Sciatic nerve (tissue), 2 donors: ENCODE measurements at regions not wholly inside any gene's neighbourhood (a gene's known extent, or its start where the extent isn't known, plus 50 kb on each side); places are given as distances from the start of the nearest gene placed in this dataset.

Experiments used
- ATAC-seq: fragments of 200-7000 bp; cut with Tn5 transposase; one replicate; pipeline ENCODE4 v1.9.1; 2020; ENCODE audit warnings: mild to moderate bottlenecking, moderate library complexity
- DNase-seq: peaks from one replicate; pipeline ENCODE4 v3.0.0-alpha.2; 2020; ENCODE audit warnings: low spot score
- intact Hi-C: fragments of 100-400 bp; cut with DNase I; formaldehyde crosslinking; loops from one replicate; pipeline ENCODE4 v1.14.2; 2022
- donor health status: DM: no; HTN: no; CAD: no.
- donor health status: DM: no; HTN: no; CAD: no.

GRCh38 chr17:14986127-14986526 is 279.0 kb downstream of the PMP22 start:
- no peak for DNase-seq
- intact Hi-C loops = no loop called here
- ATAC-seq = no peak

- no peak for DNase-seq
- intact Hi-C loops = no loop called here
- no peak for ATAC-seq
These were observed 292.3 kb downstream of the PMP22 start for GRCh38 chr17:14972844-14973243.

DNA sequence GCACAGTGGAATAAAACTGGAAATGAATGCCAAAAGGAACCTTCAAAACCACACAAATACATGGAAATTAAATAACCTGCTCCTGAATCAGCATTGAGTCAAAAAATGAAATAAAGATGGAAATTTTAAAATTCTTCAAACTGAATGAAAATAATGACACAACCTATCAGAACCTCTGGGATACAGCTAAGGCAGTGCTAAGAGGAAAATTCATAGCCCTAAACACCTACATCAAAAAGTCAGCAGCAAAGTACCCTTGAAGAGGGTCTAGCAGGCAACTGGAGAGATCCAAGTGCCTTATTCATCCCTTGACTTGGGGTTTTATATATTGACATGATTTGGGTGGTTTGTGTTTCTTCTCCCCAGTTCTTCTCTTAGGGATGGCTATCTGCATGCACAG is 294.1 kb downstream of the PMP22 start:
- ATAC-seq (no peak), DNase-seq (no peak)
- intact Hi-C loops = no loop called here

DNA sequence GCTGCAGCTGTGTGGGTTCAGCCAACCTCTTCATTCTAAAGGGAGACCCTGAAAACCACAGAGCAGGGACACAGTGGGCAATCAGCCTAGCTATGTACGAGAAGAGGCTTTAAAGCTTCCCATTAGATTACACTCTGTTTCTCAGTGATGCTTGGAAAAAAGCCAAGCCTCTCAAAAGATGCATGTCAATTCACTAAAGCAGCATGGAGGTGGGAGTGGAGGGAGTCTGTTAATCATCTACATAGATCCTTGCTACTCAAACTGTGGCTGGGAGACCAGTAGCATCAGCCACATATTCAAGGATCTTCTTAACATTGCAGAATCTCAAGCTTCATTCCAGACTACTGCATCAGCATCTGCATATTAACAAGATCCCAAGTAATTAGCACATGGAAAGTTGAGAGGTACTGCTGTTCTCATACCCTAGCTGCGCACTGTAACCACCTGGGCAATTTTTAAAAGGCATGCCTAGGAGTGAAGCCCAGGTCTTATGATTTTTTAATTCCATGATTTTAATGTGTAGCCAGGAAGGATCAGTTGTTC is 305.9 kb downstream of the PMP22 start:
- ATAC-seq = no peak

GRCh38 chr17:14953405-14953804 is 311.7 kb downstream of the PMP22 start:
- DNase-seq = no peak
- intact Hi-C loops = no loop called here
- ATAC-seq = no peak

More for the DNA sequence above, 305.9 kb downstream of the PMP22 start:
- intact Hi-C loops = no loop called here
- DNase-seq = no peak

- intact Hi-C loops = no loop called here
- no peak for DNase-seq
- ATAC-seq = no peak
These were observed 314.4 kb downstream of the PMP22 start for GRCh38 chr17:14950686-14951085.

- intact Hi-C loops = no loop called here
- no peak for DNase-seq
- no peak for ATAC-seq
These were observed 314.9 kb downstream of the PMP22 start for GRCh38 chr17:14950216-14950615.

- no peak for ATAC-seq
- DNase-seq = no peak
- intact Hi-C loops = no loop called here
These were observed 317.5 kb downstream of the PMP22 start for GRCh38 chr17:14947671-14948070.

GRCh38 chr17:14946481-14946880 is 318.6 kb downstream of the PMP22 start:
- intact Hi-C loops = no loop called here
- ATAC-seq (no peak), DNase-seq (no peak)

DNA sequence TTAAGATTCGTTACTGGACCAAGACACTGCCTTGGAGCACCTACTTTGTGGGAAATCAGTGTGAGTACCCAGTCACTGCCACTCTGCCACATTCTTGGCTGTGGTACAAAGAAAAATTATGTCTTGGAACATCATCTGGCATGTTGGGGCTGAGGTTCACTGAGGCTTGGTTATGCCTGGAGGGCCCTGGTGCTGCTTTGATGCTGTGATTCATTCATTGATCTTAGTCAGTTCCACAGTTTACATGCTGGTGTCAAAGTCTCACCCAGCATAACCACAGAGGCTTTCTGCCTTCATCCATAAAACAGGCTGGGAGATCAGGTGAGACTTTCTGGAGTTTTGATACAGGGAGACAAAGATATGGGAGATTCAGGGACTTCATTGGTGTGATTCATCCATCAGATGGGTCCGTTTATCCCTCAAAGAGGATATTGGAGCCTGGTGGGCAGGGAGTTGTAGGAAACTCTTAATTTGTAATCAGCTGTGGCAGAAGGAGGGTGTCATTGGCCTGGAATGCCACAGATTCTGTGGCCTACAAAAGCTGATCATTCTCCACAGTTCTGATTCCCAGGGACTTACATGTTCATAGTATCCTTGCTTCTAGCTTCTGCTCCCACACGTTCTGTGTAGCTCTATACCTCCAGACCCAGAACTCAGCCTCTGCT is 322.5 kb downstream of the PMP22 start:
- ATAC-seq = no peak
- DNase-seq = no peak
- intact Hi-C loops = no loop called here

GRCh38 chr17:14940938-14941265 is 324.2 kb downstream of the PMP22 start:
- intact Hi-C loops = no loop called here
- no peak for DNase-seq
- ATAC-seq = no peak

GRCh38 chr17:14940108-14940937 is 324.8 kb downstream of the PMP22 start:
- intact Hi-C loops = no loop called here
- ATAC-seq (peak; percentile 81), DNase-seq (no peak)

DNA sequence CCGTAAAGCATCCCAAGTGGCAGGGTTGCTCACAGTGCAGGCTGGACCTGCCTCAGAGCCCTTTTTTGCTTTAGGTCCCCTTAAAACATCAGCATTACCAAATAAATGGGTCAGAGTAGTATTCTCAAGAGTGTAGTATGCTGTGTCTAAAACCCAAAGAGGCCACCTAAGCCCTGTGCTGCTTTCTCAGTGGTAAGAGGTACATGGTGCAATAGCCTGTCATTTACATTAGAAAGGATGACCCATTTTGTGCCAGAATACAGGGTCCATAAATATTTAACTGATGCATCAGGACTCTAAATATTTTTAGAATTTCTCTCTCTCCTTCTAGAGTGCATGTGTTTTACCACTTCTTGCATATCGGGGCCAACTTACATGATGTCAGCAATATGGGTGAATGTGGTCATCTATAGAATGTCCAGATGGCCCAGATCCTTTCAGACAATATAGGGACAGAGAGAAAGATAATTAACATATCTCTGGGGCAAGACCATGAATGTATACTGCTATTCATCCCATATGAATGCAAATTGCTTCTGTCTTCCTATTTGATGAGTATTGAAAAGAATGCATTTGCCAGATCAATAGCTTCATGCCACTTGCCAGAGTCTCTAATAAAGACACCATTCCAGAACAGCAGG is 329.2 kb downstream of the PMP22 start:
- DNase-seq (no peak), ATAC-seq (no peak)
- intact Hi-C loops = no loop called here

DNA sequence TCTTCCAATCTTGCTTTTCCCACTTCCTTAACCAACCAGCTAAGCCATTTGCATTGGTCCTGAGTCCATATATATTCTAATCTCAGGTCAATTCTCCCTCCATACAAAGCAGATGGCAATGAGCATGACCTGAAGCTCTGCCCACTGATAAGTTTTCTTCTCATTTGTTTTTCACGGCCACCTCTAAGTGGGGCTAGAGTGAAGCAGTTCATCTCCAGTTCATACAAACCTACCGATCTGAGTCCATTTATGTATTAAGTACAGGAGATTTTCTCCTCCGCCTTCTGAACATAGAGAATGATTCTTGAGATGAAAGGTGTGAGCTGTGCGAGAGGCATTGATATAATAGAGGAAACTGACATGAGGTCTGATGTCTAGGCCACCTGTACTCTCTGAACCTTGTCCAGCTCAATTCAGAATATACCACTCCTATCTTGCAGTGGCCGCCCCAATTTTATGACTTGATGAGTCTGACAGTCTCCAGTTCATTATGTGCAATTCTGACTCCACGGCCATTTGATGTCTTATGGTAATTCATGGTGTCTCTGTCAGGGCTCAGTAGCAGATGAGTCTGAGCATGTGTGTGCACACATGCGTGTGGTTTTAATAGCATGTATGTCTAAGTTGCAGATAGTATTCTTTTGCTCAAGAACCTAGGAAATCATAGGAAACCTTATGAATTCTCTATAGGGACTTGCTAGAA is 329.8 kb downstream of the PMP22 start:
- DNase-seq (no peak), ATAC-seq (no peak)
- intact Hi-C loops = no loop called here

DNA sequence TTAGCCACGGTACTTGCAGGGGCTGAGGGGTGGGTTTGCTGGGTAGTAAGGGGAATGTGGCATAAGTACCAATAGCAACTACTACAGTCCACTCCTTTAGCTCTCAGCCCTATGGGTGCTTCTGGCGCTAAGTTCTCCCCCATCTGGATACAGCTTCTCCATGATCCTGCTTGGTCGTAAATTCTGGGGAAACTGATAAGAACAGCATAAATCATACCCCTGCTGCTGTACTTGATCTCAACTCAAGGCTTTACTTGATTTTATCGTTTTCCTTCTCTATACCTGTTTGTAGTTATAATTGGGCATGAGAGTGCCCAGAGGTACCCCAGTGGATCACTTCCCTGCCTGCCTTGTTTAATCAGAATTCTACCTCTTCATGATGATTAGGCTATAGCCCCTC is 331.4 kb downstream of the PMP22 start:
- DNase-seq (no peak), ATAC-seq (no peak)
- intact Hi-C loops = no loop called here

GRCh38 chr17:14926526-14927122 is 338.5 kb downstream of the PMP22 start:
- intact Hi-C loops = no loop called here
- ATAC-seq (no peak), DNase-seq (no peak)

- ATAC-seq (no peak), DNase-seq (no peak)
- intact Hi-C loops = no loop called here
These were observed 339.1 kb downstream of the PMP22 start for GRCh38 chr17:14926073-14926472.

DNA sequence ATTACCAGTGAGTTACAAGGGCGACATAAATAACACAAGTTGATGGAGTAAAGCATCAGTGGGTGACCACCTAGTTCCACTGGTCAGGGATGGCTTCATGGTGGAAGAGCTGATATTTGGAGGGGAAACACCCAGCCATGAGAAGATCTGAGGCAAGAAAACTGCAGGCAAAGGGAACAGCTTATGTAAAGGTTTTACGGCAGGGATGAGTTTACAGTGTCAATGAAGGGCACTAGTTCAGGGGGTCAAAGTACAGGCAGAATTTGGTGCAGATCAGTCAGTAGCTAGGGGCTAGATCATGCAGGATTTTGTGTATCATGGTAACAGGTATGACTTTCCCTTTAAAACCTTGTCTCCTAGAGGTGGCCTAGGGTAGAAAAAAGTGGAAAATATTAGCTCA is 339.6 kb downstream of the PMP22 start:
- intact Hi-C loops = no loop called here
- no peak for ATAC-seq
- DNase-seq = no peak

GRCh38 chr17:14923981-14924380 is 341.1 kb downstream of the PMP22 start:
- no peak for DNase-seq
- ATAC-seq = no peak
- intact Hi-C loops = no loop called here
